Chondrocyte (in vitro differentiated cells): ENCODE measurements at regions not wholly inside any gene's neighbourhood (a gene's known extent, or its start where the extent isn't known, plus 50 kb on each side); places are given as distances from the start of the nearest gene placed in this dataset.
"Not testable (repeated sequence)": the region's sequence is repeated elsewhere in the genome, so short reads cannot be mapped to it uniquely, and the experiment has no call there.

ENCODE experiments used
- DNase-seq: peaks from one replicate; pipeline ENCODE4 v3.0.0; 2021; ENCODE audit warnings: mixed read lengths, low spot score
- H3K27ac Mint-ChIP-seq: one replicate; pipeline ENCODE4 v1.8.0; 2021; ENCODE audit warnings: mild to moderate bottlenecking, moderate library complexity, mixed read lengths; ENCODE audit not compliant: unreplicated experiment
- H3K27me3 Mint-ChIP-seq: 2 replicates; pipeline ENCODE4 v1.8.0; 2021; ENCODE audit warnings: low read depth, mixed read lengths
- H3K36me3 Mint-ChIP-seq: 2 replicates; pipeline ENCODE4 v1.8.0; 2021; ENCODE audit warnings: low read depth, mixed read lengths
- H3K4me1 Mint-ChIP-seq: 2 replicates; pipeline ENCODE4 v1.8.0; 2021; ENCODE audit warnings: low read depth, mild to moderate bottlenecking, mixed read lengths
- H3K4me3 Mint-ChIP-seq: one replicate; pipeline ENCODE4 v1.8.0; 2021; ENCODE audit warnings: mild to moderate bottlenecking, moderate library complexity, mixed read lengths; ENCODE audit not compliant: unreplicated experiment
- H3K9me3 Mint-ChIP-seq: 2 replicates; pipeline ENCODE4 v1.8.0; 2021; ENCODE audit warnings: low read depth, mixed read lengths
- TF ChIP-seq, protein P1 (sequence below): fragments of 200-600 bp; sonication (generic); IDR thresholded peaks from 2 replicates; pipeline ENCODE4 v1.5.0; 2021; ENCODE audit warnings: antibody characterized with exemption, mild to moderate bottlenecking, moderate library complexity

DNA sequence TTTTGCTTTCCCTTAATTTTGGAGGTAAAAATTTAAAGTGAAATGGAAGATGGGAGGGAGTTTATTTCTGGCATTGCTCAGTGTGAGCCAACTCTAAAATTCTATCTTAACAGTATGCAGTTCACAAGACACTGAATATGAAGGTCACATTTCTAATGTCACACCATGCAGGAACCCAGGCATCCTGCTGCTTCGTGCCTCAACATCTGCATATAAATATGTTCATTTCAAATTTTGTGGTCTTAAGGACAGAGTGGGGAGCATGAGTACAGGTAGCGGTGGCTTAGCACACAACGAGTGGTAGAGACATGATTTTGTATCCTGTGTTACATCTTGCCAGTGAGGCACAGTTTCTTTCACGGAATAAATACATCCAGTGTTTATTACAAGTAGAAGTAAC, 102.4 kb downstream of the ARL4C start:
- Mint-ChIP-seq H3K27me3 (no peaks in the 10 kb centered on the region), H3K4me1 (peaks cover 17% of the 10 kb centered on the region), H3K36me3 (no peaks in the 10 kb centered on the region), H3K9me3 (peaks cover 2% of the 10 kb centered on the region), H3K27ac (no peak overlapping the region), H3K4me3 (no peak overlapping the region)
- DNase-seq = no peak
- TF ChIP-seq, protein P1, sequence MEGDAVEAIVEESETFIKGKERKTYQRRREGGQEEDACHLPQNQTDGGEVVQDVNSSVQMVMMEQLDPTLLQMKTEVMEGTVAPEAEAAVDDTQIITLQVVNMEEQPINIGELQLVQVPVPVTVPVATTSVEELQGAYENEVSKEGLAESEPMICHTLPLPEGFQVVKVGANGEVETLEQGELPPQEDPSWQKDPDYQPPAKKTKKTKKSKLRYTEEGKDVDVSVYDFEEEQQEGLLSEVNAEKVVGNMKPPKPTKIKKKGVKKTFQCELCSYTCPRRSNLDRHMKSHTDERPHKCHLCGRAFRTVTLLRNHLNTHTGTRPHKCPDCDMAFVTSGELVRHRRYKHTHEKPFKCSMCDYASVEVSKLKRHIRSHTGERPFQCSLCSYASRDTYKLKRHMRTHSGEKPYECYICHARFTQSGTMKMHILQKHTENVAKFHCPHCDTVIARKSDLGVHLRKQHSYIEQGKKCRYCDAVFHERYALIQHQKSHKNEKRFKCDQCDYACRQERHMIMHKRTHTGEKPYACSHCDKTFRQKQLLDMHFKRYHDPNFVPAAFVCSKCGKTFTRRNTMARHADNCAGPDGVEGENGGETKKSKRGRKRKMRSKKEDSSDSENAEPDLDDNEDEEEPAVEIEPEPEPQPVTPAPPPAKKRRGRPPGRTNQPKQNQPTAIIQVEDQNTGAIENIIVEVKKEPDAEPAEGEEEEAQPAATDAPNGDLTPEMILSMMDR = no peak

DNA sequence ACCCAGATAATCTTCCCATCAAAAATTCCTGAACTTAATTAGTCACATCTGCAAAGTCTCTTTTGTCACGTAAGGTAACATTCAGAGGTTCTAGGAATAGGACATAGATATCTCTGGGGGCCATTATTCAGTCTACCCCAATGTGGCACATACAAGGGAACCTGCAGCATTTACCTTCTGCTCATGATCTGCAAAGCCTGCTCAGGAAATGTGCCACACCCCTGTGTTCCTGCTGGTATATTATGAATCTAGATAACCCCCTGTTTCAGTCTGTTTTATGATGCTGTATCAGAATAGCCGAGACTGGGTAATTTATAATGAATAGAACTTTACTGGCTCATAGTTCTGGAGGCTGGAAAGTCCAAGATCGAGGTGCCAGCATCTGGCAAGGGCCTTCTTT, 103.5 kb downstream of the ARL4C start:
- DNase-seq = no peak
- H3K4me1 Mint-ChIP-seq = peaks cover 18% of the 10 kb centered on the region
- peaks cover 2% of the 10 kb centered on the region for H3K9me3 Mint-ChIP-seq
- H3K4me3 Mint-ChIP-seq = no peak overlapping the region
- no peak overlapping the region for H3K27ac Mint-ChIP-seq
- H3K27me3 Mint-ChIP-seq = no peaks in the 10 kb centered on the region
- no peaks in the 10 kb centered on the region for H3K36me3 Mint-ChIP-seq
- TF ChIP-seq, protein P1 = no peak

DNA sequence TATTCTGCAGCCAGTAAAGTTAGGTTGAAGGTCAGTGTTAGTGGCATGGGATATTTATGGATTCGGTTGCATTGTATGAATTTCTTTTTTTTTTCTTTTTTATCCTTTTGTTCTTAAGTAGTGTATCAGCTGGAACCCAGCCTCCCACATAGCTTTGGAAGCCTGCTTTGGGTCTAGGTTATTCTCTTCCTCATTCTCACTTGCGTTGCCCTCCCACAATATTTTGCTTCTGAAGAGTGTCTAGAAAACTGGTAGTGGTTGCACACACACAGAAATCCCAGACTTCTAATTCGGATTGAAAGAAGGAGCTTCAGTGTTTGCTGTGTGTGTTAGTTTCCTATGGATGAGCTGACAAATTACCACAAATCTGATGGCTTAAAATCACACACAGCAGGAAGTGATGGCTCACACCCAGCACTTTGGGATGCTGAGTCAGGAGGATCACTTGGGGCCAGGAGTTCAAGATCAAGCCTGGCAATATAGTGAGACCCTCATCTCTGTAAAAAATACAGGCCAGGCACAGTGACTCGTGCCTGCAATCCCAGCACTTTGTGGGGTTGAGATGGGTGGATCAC, 104.8 kb downstream of the ARL4C start:
- TF ChIP-seq, protein P1 = no peak
- H3K4me3 Mint-ChIP-seq = no peak overlapping the region
- no peaks in the 10 kb centered on the region for H3K36me3 Mint-ChIP-seq

DNA sequence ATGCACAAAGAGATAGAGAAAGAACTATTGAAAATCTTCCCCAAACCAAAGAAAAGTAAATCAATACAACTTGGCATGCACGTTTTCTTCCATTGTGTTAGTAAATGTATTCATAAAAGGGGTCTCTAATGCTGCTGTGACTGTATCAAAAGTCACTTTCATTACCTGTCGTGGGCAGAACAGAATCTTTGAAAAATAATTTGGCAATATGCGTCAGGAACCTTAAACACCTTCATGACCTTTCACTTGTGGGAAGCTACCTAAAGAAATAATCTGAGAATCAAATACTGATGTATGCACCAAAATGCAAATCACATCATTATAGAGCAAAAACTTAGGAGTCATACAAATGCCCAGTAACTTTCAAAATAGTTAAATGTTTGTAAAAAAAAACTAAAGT, 105.3 kb downstream of the ARL4C start:
- Mint-ChIP-seq H3K27ac (no peak overlapping the region), H3K27me3 (no peaks in the 10 kb centered on the region), H3K36me3 (no peaks in the 10 kb centered on the region), H3K4me1 (peaks cover 16% of the 10 kb centered on the region), H3K4me3 (no peak overlapping the region), H3K9me3 (peaks cover 2% of the 10 kb centered on the region)
- no peak for DNase-seq
- TF ChIP-seq, protein P1 = no peak

More for the DNA sequence above, 104.8 kb downstream of the ARL4C start:
- peaks cover 18% of the 10 kb centered on the region for H3K4me1 Mint-ChIP-seq
- DNase-seq = no peak
- H3K27me3 Mint-ChIP-seq = no peaks in the 10 kb centered on the region
- peaks cover 2% of the 10 kb centered on the region for H3K9me3 Mint-ChIP-seq
- H3K27ac Mint-ChIP-seq = no peak overlapping the region

DNA sequence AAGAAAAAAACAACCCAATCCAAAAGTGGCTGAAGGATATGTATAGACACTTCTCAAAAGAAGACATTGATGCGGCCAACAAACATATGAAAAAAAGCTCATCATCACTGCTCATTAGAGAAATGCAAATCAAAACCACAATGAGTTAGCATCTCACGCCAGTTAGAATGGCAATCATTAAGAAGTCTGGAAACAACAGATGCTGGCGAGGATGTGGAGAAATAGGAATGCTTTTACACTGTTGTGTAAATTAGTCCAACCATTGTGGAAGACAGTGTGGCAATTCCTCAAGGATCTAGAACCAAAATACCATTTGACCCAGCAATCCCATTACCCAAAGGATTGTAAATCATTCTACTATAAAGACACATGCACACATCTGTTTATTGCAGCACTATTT, 107.2 kb downstream of the ARL4C start:
- H3K4me1 Mint-ChIP-seq, DNase-seq, H3K36me3 Mint-ChIP-seq, H3K4me3 Mint-ChIP-seq, H3K27me3 Mint-ChIP-seq, H3K9me3 Mint-ChIP-seq, H3K27ac Mint-ChIP-seq: not testable (repeated sequence)

DNA sequence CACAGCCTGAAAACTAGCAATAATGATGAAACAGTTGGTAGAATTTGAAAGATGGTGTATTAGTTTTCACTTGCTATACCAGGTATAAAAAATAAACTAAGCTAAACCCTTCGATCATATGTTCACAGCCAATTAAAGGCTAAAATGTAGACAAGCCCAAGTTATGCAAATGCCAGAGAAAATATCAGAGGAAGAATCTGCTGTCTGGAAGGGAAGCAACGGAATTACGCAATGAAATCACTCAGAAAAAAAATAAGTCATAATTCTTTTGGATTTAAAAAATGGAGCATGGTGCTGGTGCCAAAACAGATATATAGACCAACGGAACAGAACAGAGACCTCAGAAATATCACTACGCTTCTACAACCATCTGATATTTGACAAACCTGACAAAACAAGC, 108.3 kb downstream of the ARL4C start:
- peaks cover 3% of the 10 kb centered on the region for H3K4me1 Mint-ChIP-seq
- TF ChIP-seq, protein P1 = no peak
- H3K9me3 Mint-ChIP-seq = peaks cover 2% of the 10 kb centered on the region
- H3K27ac Mint-ChIP-seq = no peak overlapping the region
- H3K4me3 Mint-ChIP-seq = no peak overlapping the region
- no peaks in the 10 kb centered on the region for H3K36me3 Mint-ChIP-seq
- no peak for DNase-seq
- no peaks in the 10 kb centered on the region for H3K27me3 Mint-ChIP-seq
